IPS-20b (cell line): ENCODE measurements at regions not wholly inside any gene's neighbourhood (a gene's known extent, or its start where the extent isn't known, plus 50 kb on each side); places are given as distances from the start of the nearest gene placed in this dataset.

Experiments used
- H3K27ac ChIP-seq: one replicate; pipeline ENCODE4 v1.5.1; 2013; ENCODE audit warnings: low read length
- H3K27me3 ChIP-seq: 2 replicates; pipeline ENCODE4 v1.6.1; 2013; ENCODE audit warnings: mild to moderate bottlenecking, low read length, inconsistent platforms; ENCODE audit not compliant: insufficient read depth
- H3K36me3 ChIP-seq: 2 replicates; pipeline ENCODE4 v1.6.1; 2013; ENCODE audit warnings: low read depth, mild to moderate bottlenecking, inconsistent platforms, low read length, moderate library complexity; ENCODE audit not compliant: insufficient read depth
- H3K4me1 ChIP-seq: 2 replicates; pipeline ENCODE4 v1.6.1; 2013; ENCODE audit warnings: mild to moderate bottlenecking, control low read depth, inconsistent platforms, low read length, moderate library complexity; ENCODE audit not compliant: insufficient read depth
- H3K4me3 ChIP-seq: 2 replicates; pipeline ENCODE4 v1.5.1; 2013; ENCODE audit warnings: mild to moderate bottlenecking, low read length, inconsistent platforms
- H3K9ac ChIP-seq: 2 replicates; pipeline ENCODE4 v1.6.1; 2013; ENCODE audit warnings: low read depth, mild to moderate bottlenecking, inconsistent platforms, low read length, moderate library complexity
- H3K9me3 ChIP-seq: 2 replicates; pipeline ENCODE4 v1.6.1; 2013; ENCODE audit warnings: mild to moderate bottlenecking, low read depth, low read length, inconsistent platforms; ENCODE audit not compliant: insufficient read depth

- no peaks in the 10 kb centered on the region for H3K36me3 ChIP-seq
- H3K27me3 ChIP-seq: peaks cover 37% of the 10 kb centered on the region
- no peak overlapping the region for H3K4me3 ChIP-seq
- H3K9ac ChIP-seq: no peak overlapping the region
- H3K9me3 ChIP-seq: no peaks in the 10 kb centered on the region
- H3K4me1 ChIP-seq: peaks cover 14% of the 10 kb centered on the region; the same call in 1 of the 2 replicates
- no peak overlapping the region for H3K27ac ChIP-seq
Measured at GRCh38 chr2:886072-887022, 64.3 kb upstream of the SNTG2 start.

GRCh38 chr2:885230-886071, 65.2 kb upstream of the SNTG2 start:
- Histone ChIP-seq H3K4me3 (no peak overlapping the region), H3K27ac (no peak overlapping the region), H3K4me1 (peaks cover 14% of the 10 kb centered on the region; the same call in 1 of the 2 replicates), H3K9ac (no peak overlapping the region), H3K27me3 (peaks cover 37% of the 10 kb centered on the region), H3K9me3 (no peaks in the 10 kb centered on the region), H3K36me3 (no peaks in the 10 kb centered on the region)

GRCh38 chr2:883803-884748, 66.6 kb upstream of the SNTG2 start:
- no peaks in the 10 kb centered on the region for H3K9me3 ChIP-seq
- peaks cover 37% of the 10 kb centered on the region for H3K27me3 ChIP-seq
- H3K9ac ChIP-seq: no peak overlapping the region
- H3K4me1 ChIP-seq: peaks cover 10% of the 10 kb centered on the region; the same call in 1 of the 2 replicates
- no peak overlapping the region for H3K27ac ChIP-seq
- H3K4me3 ChIP-seq: no peak overlapping the region
- H3K36me3 ChIP-seq: no peaks in the 10 kb centered on the region

- Histone ChIP-seq H3K27me3 (peaks cover 37% of the 10 kb centered on the region), H3K4me1 (peaks cover 9% of the 10 kb centered on the region; the same call in 1 of the 2 replicates), H3K36me3 (no peaks in the 10 kb centered on the region), H3K4me3 (no peak overlapping the region), H3K27ac (no peak overlapping the region), H3K9ac (no peak overlapping the region), H3K9me3 (no peaks in the 10 kb centered on the region)
Measured at GRCh38 chr2:883260-883802, 67.3 kb upstream of the SNTG2 start.

GRCh38 chr2:881204-881918, 69.3 kb upstream of the SNTG2 start:
- H3K27ac ChIP-seq: no peak overlapping the region
- no peak overlapping the region for H3K9ac ChIP-seq
- H3K4me1 ChIP-seq: no peaks in the 10 kb centered on the region; the same call in 1 of the 2 replicates
- no peaks in the 10 kb centered on the region for H3K9me3 ChIP-seq
- H3K4me3 ChIP-seq: no peak overlapping the region
- H3K27me3 ChIP-seq: peaks cover 32% of the 10 kb centered on the region
- no peaks in the 10 kb centered on the region for H3K36me3 ChIP-seq

- peaks cover 32% of the 10 kb centered on the region for H3K27me3 ChIP-seq
- H3K9ac ChIP-seq: no peak overlapping the region
- no peak overlapping the region for H3K27ac ChIP-seq
- H3K4me1 ChIP-seq: no peaks in the 10 kb centered on the region; the same call in 1 of the 2 replicates
- H3K4me3 ChIP-seq: no peak overlapping the region
- no peaks in the 10 kb centered on the region for H3K36me3 ChIP-seq
- no peaks in the 10 kb centered on the region for H3K9me3 ChIP-seq
Measured at GRCh38 chr2:880201-880970, 70.3 kb upstream of the SNTG2 start.

- Histone ChIP-seq H3K27me3 (peaks cover 23% of the 10 kb centered on the region), H3K9me3 (no peaks in the 10 kb centered on the region), H3K4me1 (no peaks in the 10 kb centered on the region; the same call in 1 of the 2 replicates), H3K27ac (no peak overlapping the region), H3K36me3 (no peaks in the 10 kb centered on the region), H3K4me3 (no peak overlapping the region), H3K9ac (no peak overlapping the region)
Measured at GRCh38 chr2:879540-879939, 71.1 kb upstream of the SNTG2 start.

- Histone ChIP-seq H3K4me3 (no peak overlapping the region), H3K4me1 (no peaks in the 10 kb centered on the region), H3K9me3 (no peaks in the 10 kb centered on the region), H3K36me3 (no peaks in the 10 kb centered on the region), H3K27ac (no peak overlapping the region), H3K27me3 (peaks cover 13% of the 10 kb centered on the region; the same call in 1 of the 2 replicates), H3K9ac (no peak overlapping the region)
Measured at GRCh38 chr2:878245-878930, 72.3 kb upstream of the SNTG2 start.

GRCh38 chr2:877747-878146, 72.9 kb upstream of the SNTG2 start:
- no peaks in the 10 kb centered on the region for H3K4me1 ChIP-seq
- no peaks in the 10 kb centered on the region for H3K36me3 ChIP-seq
- H3K4me3 ChIP-seq: no peak overlapping the region
- H3K9ac ChIP-seq: no peak overlapping the region
- no peak overlapping the region for H3K27ac ChIP-seq
- peaks cover 6% of the 10 kb centered on the region; the same call in 1 of the 2 replicates for H3K27me3 ChIP-seq
- H3K9me3 ChIP-seq: no peaks in the 10 kb centered on the region
